ENCODE measurements at regions not wholly inside any gene's neighbourhood (a gene's known extent, or its start where the extent isn't known, plus 50 kb on each side); places are given as distances from the start of the nearest gene placed in this dataset.
"Not testable (repeated sequence)": the region's sequence is repeated elsewhere in the genome, so short reads cannot be mapped to it uniquely, and the experiment has no call there.

DNA sequence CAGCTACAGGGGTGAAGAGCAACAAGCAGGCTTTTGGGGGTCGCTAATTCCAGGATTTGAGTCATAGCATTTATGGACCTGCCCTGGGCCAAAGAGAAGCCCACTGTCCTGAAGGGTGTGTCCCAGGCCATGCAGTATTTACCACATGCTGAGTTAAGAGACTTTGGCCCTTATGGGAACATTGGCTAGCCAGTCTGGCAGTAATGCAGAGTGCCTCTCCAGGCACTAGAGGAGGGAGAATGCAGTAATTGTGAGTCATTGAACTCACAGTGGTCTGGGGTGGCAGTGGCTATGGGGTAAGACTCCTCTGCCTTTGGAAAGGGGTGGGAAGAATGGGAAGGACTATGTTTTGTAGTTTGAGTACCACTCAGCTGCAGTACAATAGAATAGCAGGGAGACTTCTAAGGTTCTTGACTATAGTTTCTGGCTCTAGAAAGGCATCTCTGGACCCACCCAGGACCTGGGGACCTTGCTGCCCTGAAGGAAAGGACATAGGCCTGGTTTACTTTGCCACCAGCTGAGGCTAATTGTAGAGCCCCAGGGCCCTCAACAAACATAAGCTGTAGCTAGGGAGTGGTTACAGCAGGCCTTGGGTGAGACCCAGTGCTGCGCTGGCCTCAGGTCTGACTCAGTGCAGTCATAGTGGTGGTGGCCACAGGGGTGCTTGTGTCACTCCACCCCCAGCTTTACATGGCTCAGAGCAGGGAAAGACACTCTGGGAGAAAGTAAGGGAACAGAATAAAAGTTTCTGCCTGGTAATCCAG lies 520.9 kb downstream of the HTR1B start:
- Histone ChIP-seq H2AFZ (ENCODE audit: low read depth, low read length) (no peak overlapping the region), H3K9ac (ENCODE audit: low read length) (no peak overlapping the region), H3K4me3 (ENCODE audit: low read length) (no peak overlapping the region), H3K27me3 (ENCODE audit: low read depth, low read length) (no peaks in the 10 kb centered on the region), H3K27ac (ENCODE audit: low read length) (no peak overlapping the region), H4K20me1 (ENCODE audit: insufficient read depth, low read length) (no peaks in the 10 kb centered on the region), H3K9me3 (ENCODE audit: insufficient read depth, low read length) (no peaks in the 10 kb centered on the region), H3K4me1 (ENCODE audit: low read length) (no peaks in the 10 kb centered on the region), H3K36me3 (replicated peaks; ENCODE audit: low read depth, low read length) (no peaks in the 10 kb centered on the region), H3K4me2 (ENCODE audit: low read length) (no peak overlapping the region), H3K79me2 (ENCODE audit: low read length) (no peaks in the 10 kb centered on the region)
- TF ChIP-seq, protein P1, sequence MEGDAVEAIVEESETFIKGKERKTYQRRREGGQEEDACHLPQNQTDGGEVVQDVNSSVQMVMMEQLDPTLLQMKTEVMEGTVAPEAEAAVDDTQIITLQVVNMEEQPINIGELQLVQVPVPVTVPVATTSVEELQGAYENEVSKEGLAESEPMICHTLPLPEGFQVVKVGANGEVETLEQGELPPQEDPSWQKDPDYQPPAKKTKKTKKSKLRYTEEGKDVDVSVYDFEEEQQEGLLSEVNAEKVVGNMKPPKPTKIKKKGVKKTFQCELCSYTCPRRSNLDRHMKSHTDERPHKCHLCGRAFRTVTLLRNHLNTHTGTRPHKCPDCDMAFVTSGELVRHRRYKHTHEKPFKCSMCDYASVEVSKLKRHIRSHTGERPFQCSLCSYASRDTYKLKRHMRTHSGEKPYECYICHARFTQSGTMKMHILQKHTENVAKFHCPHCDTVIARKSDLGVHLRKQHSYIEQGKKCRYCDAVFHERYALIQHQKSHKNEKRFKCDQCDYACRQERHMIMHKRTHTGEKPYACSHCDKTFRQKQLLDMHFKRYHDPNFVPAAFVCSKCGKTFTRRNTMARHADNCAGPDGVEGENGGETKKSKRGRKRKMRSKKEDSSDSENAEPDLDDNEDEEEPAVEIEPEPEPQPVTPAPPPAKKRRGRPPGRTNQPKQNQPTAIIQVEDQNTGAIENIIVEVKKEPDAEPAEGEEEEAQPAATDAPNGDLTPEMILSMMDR (IDR thresholded peaks at IDR 0.05; ENCODE audit: low read depth, low read length) = no peak
- TF ChIP-seq EZH2phosphoT487 (IDR thresholded peaks at IDR 0.05; ENCODE audit: low read depth) = no peak

DNA sequence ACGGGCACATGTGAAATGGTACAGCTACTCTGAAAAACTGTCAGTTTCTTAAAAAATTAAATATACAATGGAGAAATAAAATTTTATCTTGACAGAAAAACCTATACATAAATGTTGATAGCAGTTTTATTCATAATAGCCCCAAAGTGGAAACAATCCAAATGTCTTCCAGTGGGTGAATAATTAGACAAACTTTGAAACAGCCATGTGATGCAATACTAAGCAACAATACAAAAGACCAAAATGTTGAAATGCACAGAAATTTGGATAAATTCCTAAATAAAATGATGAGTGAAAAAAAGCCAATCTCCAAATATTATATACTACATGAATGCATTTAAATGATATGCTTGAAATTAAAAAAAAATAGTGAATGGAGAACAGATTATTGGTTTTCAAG lies 523.1 kb downstream of the HTR1B start:
- no peaks in the 10 kb centered on the region for H4K20me1 ChIP-seq (ENCODE audit: insufficient read depth, low read length)
- H3K4me2 ChIP-seq (ENCODE audit: low read length) = no peak overlapping the region
- H3K27ac ChIP-seq (ENCODE audit: low read length) = no peak overlapping the region
- TF ChIP-seq, protein P1 (IDR thresholded peaks at IDR 0.05; ENCODE audit: low read depth, low read length) = no peak
- TF ChIP-seq EZH2phosphoT487 (IDR thresholded peaks at IDR 0.05; ENCODE audit: low read depth) = no peak
- H3K27me3 ChIP-seq (ENCODE audit: low read depth, low read length) = no peaks in the 10 kb centered on the region
- no peak overlapping the region for H2AFZ ChIP-seq (ENCODE audit: low read depth, low read length)
- no peak overlapping the region for H3K9ac ChIP-seq (ENCODE audit: low read length)
- H3K4me3 ChIP-seq (ENCODE audit: low read length) = no peak overlapping the region
- H3K9me3 ChIP-seq (ENCODE audit: insufficient read depth, low read length) = no peaks in the 10 kb centered on the region
- no peaks in the 10 kb centered on the region for H3K79me2 ChIP-seq (ENCODE audit: low read length)
- H3K36me3 ChIP-seq (replicated peaks; ENCODE audit: low read depth, low read length) = no peaks in the 10 kb centered on the region
- no peaks in the 10 kb centered on the region for H3K4me1 ChIP-seq (ENCODE audit: low read length)

DNA sequence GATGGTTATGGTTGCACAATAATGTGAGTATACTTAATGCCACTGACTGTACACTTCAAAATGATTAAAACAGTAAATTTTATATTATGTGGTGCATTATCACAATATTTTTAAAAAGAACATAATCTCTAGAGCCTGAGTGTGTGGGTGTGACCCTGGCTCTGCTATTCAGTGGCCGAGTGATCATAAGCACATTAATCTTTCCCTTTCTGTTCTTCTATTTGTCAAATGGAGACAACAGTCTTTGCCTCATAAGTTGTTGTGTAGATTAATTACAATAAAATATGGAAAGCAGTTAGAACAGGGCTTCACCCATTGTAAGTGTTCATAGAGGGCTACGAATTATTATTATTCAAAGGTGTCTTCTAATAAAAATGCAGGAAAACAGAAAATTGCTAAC lies 548.6 kb downstream of the HTR1B start:
- TF ChIP-seq, protein P1 (IDR thresholded peaks at IDR 0.05; ENCODE audit: low read depth, low read length) = no peak
- TF ChIP-seq EZH2phosphoT487 (IDR thresholded peaks at IDR 0.05; ENCODE audit: low read depth) = no peak
- Histone ChIP-seq H4K20me1 (ENCODE audit: insufficient read depth, low read length) (no peaks in the 10 kb centered on the region), H3K9ac (ENCODE audit: low read length) (no peak overlapping the region), H3K27ac (ENCODE audit: low read length) (no peak overlapping the region), H3K4me1 (ENCODE audit: low read length) (no peaks in the 10 kb centered on the region), H3K36me3 (replicated peaks; ENCODE audit: low read depth, low read length) (no peaks in the 10 kb centered on the region), H2AFZ (ENCODE audit: low read depth, low read length) (no peak overlapping the region), H3K4me3 (ENCODE audit: low read length) (no peak overlapping the region), H3K79me2 (ENCODE audit: low read length) (no peaks in the 10 kb centered on the region), H3K27me3 (ENCODE audit: low read depth, low read length) (no peaks in the 10 kb centered on the region), H3K4me2 (ENCODE audit: low read length) (no peak overlapping the region), H3K9me3 (ENCODE audit: insufficient read depth, low read length) (no peaks in the 10 kb centered on the region)

DNA sequence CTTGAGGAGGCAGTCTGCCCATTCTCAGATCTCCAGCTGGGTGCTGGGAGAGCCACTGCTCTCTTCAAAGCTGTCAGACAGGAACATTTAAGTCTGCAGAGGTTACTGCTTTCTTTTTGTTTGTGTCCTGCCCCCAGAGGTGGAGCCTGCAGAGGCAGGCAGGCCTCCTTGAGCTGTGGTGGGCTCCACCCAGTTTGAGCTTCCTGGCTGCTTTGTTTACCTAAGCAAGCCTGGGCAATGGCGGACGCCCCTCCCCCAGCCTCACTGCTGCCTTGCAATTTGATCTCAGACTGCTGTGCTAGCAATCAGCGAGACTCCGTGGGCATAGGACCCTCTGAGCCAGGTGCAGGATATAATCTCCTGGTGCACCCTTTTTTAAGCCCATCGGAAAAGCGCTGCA lies 557.8 kb downstream of the HTR1B start:
- not testable (repeated sequence) for H3K27ac ChIP-seq (ENCODE audit: low read length); H3K9me3 ChIP-seq (ENCODE audit: insufficient read depth, low read length); H3K4me1 ChIP-seq (ENCODE audit: low read length); H3K4me2 ChIP-seq (ENCODE audit: low read length); H3K27me3 ChIP-seq (ENCODE audit: low read depth, low read length); H3K4me3 ChIP-seq (ENCODE audit: low read length); H3K79me2 ChIP-seq (ENCODE audit: low read length); H3K9ac ChIP-seq (ENCODE audit: low read length); H4K20me1 ChIP-seq (ENCODE audit: insufficient read depth, low read length); H2AFZ ChIP-seq (ENCODE audit: low read depth, low read length); H3K36me3 ChIP-seq (replicated peaks; ENCODE audit: low read depth, low read length)

Data from OCI-LY3 (cell line).